ENCODE measurements at regions not wholly inside any gene's neighbourhood (a gene's known extent, or its start where the extent isn't known, plus 50 kb on each side); places are given as distances from the start of the nearest gene placed in this dataset.

- Mint-ChIP-seq H3K4me3 (no peak overlapping the region), H3K36me3 (peaks cover 4% of the 10 kb centered on the region), H3K4me1 (ENCODE audit: unreplicated experiment) (no peaks in the 10 kb centered on the region), H3K9me3 (peaks cover 8% of the 10 kb centered on the region), H3K27ac (no peak overlapping the region), H3K27me3 (no peaks in the 10 kb centered on the region)
- no peak for TF ChIP-seq CTCF (conservative IDR thresholded peaks at IDR 0.05)
- DNase-seq (ENCODE audit: extremely low spot score, unreplicated experiment): no peak
Measured at GRCh38 chr7:114790521-114790920, 131.4 kb upstream of the MDFIC start.

- DNase-seq (ENCODE audit: extremely low spot score, unreplicated experiment): no peak
- no peak for TF ChIP-seq CTCF (conservative IDR thresholded peaks at IDR 0.05)
- no peak overlapping the region for H3K4me3 Mint-ChIP-seq
Measured at GRCh38 chr7:114791771-114792170, 130.1 kb upstream of the MDFIC start.

GRCh38 chr7:114793155-114793845 lies 128.6 kb upstream of the MDFIC start:
- Mint-ChIP-seq H3K4me1 (ENCODE audit: unreplicated experiment) (no peaks in the 10 kb centered on the region), H3K4me3 (no peak overlapping the region), H3K9me3 (peaks cover 7% of the 10 kb centered on the region), H3K27me3 (no peaks in the 10 kb centered on the region), H3K36me3 (peaks cover 4% of the 10 kb centered on the region), H3K27ac (no peak overlapping the region)
- DNase-seq (ENCODE audit: extremely low spot score, unreplicated experiment): no peak
- no peak for TF ChIP-seq CTCF (conservative IDR thresholded peaks at IDR 0.05)

More at GRCh38 chr7:114791771-114792170, 130.1 kb upstream of the MDFIC start:
- Mint-ChIP-seq H3K27ac (no peak overlapping the region), H3K9me3 (peaks cover 8% of the 10 kb centered on the region), H3K36me3 (peaks cover 4% of the 10 kb centered on the region), H3K4me1 (ENCODE audit: unreplicated experiment) (no peaks in the 10 kb centered on the region), H3K27me3 (no peaks in the 10 kb centered on the region)

GRCh38 chr7:114795475-114795874 lies 126.4 kb upstream of the MDFIC start:
- DNase-seq (ENCODE audit: extremely low spot score, unreplicated experiment): no peak
- no peaks in the 10 kb centered on the region for H3K4me1 Mint-ChIP-seq (ENCODE audit: unreplicated experiment)
- no peak overlapping the region for H3K4me3 Mint-ChIP-seq
- H3K27ac Mint-ChIP-seq: no peak overlapping the region
- H3K27me3 Mint-ChIP-seq: no peaks in the 10 kb centered on the region
- no peaks in the 10 kb centered on the region for H3K9me3 Mint-ChIP-seq
- TF ChIP-seq CTCF (conservative IDR thresholded peaks at IDR 0.05): no peak
- H3K36me3 Mint-ChIP-seq: no peaks in the 10 kb centered on the region

GRCh38 chr7:114799628-114800028 lies 122.3 kb upstream of the MDFIC start:
- TF ChIP-seq CTCF (conservative IDR thresholded peaks at IDR 0.05): no peak

More at GRCh38 chr7:114799628-114800028, 122.3 kb upstream of the MDFIC start:
- Mint-ChIP-seq H3K9me3 (no peaks in the 10 kb centered on the region), H3K4me3 (no peak overlapping the region), H3K27me3 (no peaks in the 10 kb centered on the region), H3K4me1 (ENCODE audit: unreplicated experiment) (no peaks in the 10 kb centered on the region), H3K27ac (no peak overlapping the region), H3K36me3 (no peaks in the 10 kb centered on the region)
- no peak for DNase-seq (ENCODE audit: extremely low spot score, unreplicated experiment)

Data from type B pancreatic cell (in vitro differentiated cells).